HG03175 (cell line): ENCODE measurements at regions not wholly inside any gene's neighbourhood (a gene's known extent, or its start where the extent isn't known, plus 50 kb on each side); places are given as distances from the start of the nearest gene placed in this dataset.
"Not testable (repeated sequence)": the region's sequence is repeated elsewhere in the genome, so short reads cannot be mapped to it uniquely, and the experiment has no call there.

ENCODE experiments used
- ATAC-seq: cut with Tn5 transposase; IDR thresholded peaks from one replicate; pipeline ENCODE4 v1.9.1; 2021; ENCODE audit warnings: mild to moderate bottlenecking, moderate library complexity; ENCODE audit not compliant: unreplicated experiment

DNA sequence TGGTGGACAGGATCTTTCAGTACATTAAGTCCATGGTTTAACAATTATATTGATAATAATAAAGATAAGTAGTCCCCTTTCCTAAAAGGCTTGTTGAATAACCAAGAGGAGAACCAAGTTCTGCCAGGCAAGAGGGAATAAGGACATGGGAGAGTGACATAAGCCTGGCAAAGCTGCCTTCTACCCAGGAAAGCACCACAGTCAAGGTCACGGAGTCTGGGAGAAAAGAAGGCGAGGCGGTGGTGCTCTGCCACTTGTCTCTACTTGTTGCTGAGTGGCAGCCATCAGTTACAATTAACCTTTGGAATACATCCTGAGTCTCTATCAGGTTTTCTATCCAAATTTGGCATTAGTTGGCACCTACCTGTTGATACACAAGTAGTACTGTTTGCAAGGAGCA, 101.7 kb upstream of the GATA6 start:
- no peak for ATAC-seq

DNA sequence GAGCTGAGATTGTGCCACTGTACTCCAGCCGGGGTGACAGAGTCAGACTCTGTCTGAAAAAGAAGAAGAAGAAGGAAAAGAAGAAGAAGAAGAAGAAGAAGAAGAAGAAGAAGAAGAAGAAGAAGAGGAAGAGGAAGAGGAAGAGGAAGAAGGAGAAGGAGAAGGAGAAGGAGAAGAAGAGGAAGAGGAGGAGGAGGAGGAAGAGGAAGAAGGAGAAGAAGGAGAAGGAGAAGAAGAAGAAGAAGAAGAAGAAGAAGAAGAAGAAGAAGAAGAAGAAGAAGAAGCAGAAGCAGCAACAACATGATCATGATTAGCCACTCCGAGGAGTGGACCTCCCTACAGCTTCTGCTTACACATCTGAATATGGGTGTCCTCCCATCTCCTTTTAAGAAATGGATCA, 100.6 kb upstream of the GATA6 start:
- ATAC-seq, result not testable (repeated sequence)

DNA sequence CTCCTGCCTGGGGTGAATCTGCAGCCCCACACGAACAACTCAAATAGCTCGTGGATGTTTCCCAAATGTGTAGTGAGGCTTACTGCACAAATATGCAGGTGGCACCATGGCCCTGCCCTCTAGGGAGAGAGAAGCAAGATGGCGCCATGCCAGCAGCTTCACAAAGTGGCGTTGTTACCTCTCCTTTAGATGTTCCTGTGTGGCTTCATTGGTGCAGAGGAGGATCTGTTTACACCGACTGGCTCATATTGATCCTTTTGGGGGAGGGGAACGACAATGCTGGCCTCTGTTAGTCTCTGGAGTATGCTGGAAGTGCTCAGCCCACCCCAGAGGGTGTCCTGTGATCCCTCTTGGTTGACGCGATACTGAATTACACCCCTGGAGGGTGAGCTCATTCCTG, 99.5 kb upstream of the GATA6 start:
- ATAC-seq, result no peak

DNA sequence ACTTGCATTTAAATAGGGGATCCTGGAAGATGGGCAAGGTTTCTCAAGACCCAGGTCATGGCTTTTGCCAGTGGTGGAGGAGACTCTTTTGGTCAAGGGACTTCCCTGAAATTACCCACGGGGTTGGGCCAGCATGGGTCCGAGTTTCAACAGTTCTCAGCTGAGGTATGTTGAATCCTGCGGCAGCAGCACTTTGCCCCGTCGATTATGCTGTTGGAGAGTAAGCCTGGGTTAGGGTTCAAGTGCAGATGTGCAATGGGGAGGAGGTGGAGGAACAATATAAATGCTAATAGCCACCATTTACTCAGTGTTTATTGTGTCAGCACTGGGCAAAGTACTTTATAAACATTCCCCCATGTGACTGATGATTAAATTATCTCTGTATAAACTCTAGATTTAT, 96.0 kb upstream of the GATA6 start:
- ATAC-seq, result no peak

DNA sequence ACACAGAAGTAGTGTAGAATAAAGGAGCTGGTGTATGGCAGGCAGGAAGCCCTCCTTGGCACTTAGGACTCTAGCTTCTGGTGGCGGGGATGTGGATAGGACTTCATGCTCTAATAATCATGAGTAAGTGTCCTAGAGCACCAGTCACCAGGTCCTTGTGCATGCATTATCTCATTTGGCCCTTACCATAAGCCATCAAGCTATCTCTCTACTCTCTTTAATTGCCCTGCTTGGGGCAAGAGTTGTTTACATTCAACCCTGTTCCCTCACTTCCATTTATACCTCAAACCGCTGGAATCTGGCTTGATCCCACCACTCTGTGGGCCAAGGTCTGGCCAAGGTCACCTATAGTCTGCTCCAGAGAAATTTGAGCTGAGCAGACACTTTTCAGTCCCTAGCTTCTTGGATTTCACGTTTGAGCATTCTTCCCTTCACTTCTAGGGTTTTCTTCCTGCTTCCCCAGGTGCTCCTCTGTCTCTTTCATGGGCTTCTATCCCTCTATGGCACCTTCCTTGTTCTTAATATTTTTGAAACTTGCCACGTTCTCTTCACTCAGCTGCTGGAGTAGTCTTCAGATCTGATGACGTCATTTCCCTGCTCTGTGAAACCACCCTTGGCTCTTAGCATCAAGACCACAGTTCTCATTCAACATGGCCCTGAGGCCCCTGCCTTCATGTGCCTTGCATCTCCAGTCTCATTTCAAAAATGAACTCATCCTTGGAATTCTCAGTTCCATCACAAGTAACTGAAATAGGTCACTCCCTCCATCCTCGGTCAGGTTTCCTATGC, 94.9 kb upstream of the GATA6 start:
- ATAC-seq, result no peak

DNA sequence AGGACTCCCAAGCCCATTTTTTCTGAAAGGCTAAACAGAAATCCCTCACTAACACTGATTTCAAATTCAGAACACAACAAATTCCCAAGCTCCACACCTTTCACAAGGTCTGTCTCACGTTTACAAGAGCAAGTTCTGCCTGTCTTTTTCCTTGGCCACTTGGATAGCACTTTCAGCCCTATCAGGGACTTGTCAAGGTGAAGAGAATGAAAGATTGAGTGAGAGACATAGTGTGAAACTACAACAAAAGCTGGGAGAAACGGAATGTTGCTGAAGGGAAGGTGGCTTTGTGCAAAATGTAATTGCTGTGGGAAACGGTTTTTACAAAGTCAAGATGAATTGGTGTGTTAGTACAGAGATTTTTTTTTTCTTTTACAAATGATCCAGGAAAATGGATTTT, 89.4 kb upstream of the GATA6 start:
- ATAC-seq, result no peak

DNA sequence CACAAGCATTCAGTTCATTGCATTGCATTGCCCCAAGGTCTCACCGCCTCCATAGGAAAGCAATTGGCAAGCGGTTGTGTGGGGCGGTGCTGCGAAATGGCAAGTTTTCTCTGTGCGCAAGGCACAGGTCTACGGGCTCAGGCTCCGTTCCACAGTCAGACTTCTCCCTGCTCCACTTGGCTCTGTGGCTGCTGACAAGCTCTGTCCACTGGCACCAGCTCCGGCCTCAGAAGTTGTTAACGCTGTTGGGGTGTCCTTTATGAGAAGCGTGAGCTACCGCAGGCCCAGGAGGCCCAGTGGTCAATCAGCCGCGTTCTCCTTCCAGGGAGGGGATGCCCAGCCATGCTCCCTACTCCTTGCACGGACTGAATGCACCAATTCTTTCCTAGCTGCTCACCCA, 87.0 kb upstream of the GATA6 start:
- ATAC-seq, result no peak

DNA sequence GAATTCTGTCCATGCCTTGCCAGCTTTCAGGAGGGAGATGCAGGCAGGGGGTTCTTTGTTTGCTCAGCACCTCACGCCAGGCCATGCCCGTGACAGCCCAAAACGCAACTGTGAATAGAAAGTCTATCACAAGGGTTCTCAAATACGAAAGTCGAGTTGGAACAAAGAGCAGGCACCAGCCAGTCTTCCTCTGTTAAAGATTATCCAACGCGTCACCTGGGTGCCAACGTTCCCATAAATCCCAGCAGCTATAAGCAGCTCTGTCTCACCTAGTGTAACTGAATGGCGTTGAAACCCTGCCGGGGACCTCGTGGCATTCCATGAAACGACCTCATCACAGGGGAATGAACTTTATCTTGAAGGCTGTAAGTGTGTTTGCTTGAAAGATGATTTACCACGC, 84.8 kb upstream of the GATA6 start:
- ATAC-seq, result no peak

DNA sequence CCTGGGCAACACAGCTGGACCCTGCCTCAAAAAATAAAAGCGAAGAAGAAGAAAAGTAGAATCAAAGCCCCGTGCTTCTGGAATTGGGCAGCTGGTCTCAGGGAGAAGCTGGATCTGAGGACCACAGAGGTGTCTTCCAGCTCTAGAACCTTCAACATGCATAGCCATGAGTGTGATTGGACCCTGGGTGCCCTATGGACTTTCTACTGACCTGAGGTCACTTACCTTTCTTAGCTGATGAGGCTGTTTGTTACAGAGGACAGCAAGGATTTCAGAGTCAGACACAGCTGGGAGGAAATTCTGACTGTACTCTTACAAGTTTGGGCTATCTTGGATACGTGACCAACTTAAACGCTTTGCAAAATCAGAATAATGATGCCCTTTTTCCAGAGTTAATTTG, 82.4 kb upstream of the GATA6 start:
- no peak for ATAC-seq

DNA sequence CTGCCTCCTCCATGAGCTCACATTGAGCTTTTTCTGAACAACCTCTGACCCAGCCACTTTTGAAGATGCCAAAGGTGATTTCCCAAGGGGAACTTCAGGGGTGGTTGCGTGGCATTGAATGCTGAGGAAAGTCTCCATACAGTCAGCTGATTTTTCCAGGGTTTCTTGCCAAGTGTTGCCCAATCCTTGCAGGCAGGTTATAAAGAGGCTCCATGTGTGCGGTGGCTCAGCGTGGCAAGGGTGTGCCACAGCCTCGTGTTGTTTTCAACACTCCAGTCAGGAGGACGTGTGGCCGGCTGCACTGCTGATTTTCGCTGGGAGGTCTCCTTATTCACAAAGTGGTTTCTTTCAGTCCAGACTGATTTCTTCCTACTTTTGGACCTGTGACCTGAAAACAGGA, 81.4 kb upstream of the GATA6 start:
- no peak for ATAC-seq

DNA sequence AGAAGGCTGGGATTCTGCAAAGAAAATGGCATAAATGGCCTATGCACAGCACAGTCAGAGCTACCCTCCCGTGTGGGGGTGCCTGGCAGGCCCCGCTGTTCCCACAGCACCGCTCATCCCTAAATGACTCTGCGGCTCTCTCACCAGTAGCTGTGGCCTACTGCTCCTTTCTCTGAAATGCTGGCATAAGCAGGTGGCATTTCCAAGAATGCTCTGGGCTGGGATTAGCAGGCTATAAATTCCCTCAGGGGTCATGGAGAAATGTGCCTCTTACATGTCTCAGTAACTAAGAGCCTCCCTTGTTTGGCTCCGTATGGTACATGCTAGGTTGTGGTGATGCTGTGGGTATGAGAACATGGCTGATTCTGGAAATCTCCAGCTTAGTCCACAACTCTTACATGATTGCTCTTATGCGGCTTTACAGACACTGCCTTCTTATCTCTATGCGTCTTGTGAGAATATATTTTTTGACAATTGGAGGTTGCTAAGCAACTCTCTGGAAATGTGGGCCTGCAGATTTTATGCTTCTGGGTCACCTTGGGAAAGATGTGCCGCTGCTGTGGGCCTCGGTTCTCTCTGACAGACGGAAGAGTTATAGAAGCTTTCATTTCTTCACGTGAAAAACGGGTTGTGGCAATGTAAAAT, 80.3 kb upstream of the GATA6 start:
- no peak for ATAC-seq

DNA sequence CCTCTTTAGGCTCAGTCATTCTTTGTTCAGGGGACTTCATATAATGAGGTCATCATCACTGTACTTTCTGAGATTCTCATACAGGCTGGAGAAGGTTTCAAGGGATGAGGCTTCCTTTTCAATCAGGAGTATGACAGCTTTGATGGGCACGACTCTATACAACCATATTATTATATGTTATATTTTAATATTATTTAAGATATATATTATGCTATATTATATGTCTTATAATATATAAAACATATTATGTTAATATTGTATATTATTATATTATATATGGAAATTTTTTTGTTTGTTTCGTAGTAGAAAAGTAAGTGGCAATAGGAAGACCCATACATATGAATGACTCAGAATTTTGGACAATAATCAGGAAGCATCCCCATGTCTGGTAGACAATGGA, 78.0 kb upstream of the GATA6 start:
- no peak for ATAC-seq

DNA sequence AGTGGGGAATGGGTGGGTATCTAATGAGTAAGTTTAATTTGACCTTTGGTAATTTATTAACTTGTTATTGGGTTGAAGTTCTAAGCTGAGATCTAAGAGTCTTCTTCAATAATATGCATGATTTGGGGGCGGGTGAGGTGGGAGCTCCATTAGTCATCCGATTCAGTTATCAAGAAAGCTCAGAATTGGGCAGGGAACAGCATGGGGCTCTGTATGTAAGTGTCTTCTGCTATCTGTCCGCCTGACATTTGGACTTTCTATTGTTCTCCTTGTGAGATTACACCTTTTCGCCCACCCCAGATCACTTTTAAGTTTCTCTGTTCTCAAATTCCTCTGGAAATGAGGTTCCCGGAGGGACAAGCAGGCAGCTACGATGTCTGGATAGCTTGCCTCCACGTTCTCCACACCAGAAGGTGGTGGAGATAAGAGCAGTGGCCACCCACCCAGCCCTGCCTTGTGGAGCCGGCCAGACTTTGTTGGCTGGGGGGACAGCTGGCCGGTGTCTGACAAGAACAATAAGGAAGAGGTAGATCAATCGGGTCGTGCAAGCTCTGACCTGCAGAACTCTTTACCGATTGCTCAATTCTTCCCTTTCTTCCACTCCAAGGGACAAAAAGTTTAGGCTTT, 75.5 kb upstream of the GATA6 start:
- no peak for ATAC-seq

DNA sequence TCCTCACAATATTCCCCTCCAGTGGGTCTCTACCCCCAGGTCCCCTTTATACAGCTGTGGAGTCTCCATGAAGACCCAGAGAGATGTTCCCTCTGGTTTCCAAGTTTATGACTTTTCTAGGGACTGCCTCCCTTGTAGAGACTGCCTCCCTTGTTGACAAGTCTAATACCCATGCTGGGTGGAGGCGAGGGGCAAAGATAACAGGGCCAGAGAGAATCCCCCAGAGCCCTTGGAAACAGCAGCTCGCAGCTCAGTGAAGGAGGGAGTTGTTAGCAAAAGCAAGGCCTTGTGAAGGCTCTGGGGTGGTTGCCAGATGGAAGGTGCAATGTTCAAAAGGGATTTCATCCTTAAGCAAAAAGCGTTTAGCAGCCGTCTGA, 75.0 kb upstream of the GATA6 start:
- ATAC-seq, result no peak

DNA sequence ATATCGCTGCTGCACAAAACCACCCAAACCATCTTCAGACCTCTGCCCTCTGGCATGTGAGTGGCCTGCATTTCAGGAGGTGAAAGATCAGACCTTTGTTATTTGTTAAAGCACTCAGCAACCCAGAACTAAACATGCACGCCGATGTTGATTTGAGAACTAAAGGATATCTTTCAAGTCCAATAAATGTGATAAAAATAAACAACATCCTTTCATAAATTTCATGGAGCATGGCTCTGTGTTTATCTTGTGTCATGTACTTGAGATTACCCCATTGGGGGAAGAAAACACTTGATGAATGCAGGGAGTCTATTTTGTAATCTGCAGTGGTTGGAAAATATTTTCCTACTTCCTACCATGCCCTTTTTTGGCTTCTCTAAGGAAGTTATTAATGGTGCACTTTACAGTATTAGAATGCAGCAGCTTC, 70.8 kb upstream of the GATA6 start:
- ATAC-seq, result no peak

DNA sequence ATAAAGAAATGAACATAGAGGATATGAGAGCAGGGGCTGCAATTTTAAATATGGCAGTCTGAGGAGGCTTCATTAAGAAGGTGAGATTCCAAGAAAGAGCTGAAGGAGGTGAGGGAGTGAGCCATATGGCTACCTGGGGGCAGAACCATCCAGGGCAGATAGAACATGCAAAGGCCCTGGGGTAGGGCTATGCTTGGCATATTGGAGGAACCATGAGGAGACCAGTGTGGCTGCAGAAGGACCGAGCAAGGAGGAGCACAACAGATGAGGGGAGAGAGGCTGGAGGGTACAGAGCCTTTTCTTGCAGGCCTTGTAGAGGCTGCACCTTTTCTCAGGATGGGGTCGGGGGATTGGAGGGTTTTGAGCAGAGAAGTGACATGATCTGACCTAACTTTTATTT, 69.5 kb upstream of the GATA6 start:
- ATAC-seq, result no peak

DNA sequence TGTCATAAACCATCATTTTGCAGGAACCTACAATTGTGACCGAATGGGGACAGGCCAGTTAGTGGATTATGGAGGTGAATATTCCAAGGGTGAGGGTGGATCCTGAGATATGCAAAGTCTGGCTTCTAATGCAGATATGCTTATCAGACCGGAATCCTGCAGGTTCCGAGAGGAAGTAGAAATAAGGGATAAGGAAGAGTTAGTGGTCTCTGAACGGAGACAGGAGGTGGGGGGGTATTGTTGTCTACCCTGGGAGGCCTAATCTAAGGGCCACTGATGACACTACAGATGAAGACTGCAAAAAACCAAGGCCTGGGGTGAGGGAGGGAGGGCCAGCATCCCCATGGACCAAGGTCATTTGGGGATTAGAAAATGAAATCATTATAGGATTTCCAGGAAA, 67.7 kb upstream of the GATA6 start:
- ATAC-seq, result no peak

DNA sequence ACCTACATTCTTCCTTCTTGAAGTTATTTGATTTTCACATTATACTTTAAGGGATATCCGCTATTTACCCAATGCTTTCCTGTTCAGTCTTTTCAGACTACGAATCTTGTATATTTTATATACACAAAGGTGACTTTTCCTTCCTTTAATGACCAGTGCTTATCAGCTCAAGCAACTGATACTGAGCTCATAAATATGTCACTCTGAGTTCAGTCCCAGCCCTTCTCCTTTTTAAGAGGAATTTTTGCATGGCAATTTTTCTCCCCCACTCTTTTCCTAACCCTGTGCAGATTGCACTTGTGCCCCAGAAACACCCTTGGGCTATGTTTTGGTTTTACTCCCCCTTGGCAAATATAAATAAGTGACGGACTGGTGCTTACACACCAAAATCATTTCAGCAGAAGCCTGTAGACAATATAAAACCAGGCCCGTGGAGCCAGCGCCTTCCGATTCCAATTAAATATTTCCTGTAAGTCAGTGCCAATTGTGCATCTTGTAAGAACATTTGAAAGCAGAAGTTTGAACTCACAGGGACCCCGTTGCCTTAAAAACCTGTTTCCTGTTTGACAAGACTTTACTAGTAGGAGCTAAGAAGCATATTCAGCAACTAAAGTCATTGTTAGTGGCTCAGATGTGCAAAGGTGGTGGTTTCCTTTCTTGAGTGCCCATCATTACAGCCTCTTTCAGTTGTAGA, 66.3 kb upstream of the GATA6 start:
- ATAC-seq, result no peak

DNA sequence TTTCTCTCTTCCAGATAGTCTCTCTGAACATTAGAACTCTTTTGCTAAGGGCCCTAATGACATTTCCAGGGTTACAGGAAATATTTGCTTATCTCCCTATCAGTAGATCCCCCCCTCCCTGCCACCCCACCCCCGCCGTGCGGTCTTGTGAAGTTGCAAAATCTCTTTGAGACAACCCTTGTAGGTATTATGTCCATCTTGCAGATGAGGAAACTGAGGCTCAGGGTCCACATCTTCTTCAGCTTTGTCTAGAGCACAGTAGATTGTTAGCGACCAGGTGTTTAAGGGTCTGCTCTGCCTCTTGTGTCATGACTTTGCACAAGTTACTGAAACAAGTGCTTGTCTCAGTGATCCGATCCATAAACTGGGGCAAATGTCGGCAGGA, 65.8 kb upstream of the GATA6 start:
- no peak for ATAC-seq

DNA sequence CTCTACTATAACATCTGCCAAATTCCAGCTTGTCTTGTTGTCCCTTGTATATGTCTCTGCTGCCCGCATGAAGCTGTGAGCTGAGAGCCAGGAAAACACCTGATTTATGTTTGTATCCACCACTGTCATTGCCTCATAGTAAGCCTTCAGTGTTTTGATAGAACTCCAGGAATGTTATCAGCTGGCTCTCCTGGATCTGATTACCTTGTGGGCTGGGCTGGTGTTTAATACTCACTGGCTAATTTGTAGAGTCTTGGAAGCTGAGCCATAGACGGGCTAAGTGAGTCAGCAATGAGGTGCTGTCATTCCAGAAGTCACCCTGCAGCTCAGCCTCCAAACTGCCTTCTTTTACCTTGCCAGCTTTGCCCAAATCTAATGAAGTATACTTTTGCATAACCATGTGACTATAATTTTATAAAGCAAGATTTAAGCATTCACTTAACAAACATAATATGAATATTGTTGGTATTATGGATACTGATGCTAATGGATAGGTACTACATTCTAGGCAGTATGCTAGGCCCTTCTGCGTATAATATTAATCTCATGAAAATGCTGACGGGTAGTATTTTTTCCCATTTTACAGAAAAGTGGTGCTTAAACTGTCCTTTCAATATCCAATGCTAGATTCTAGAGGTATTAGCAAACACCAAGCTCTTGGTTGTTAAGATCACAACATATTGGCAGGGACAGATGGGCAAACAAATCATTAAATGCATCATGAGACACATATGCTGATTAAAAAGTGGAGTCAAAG, 62.7 kb upstream of the GATA6 start:
- no peak for ATAC-seq

DNA sequence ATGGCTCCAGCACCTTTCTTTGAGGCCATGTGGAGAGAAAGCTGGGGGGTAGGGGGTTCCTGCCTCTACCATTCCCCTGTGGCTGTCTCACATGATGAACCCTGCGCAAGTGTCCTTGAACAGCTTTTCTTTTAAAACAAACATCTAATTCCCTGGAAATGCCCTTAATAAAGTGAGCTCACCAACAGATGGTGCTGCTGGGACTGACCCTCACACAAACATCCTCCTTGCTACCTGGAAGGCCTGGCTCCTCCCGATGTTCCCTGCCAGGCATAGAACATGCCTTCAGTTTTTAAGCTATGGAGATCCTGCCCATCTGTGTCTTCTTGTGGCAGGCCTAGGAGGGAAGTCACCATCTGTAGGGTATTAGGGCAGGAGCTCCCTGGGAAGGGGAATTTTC, 60.7 kb upstream of the GATA6 start:
- ATAC-seq, result no peak
